OCI-LY1 (cell line): ENCODE measurements at regions not wholly inside any gene's neighbourhood (a gene's known extent, or its start where the extent isn't known, plus 50 kb on each side); places are given as distances from the start of the nearest gene placed in this dataset.

ENCODE experiments used
- CTCF ChIP-seq: fragments of 200-600 bp; sonication (generic), shearing (Covaris generic); IDR thresholded peaks from 2 replicates; pipeline ENCODE4 v1.5.1; 2017; ENCODE audit warnings: mild to moderate bottlenecking, antibody characterized with exemption, low read length, moderate library complexity, mixed read lengths
- EZH2 ChIP-seq: fragments of 200-600 bp; sonication (generic), shearing (Covaris generic); IDR thresholded peaks from 2 replicates; pipeline ENCODE4 v1.8.0; 2017; ENCODE audit warnings: borderline replicate concordance, mixed run types, mild to moderate bottlenecking, antibody characterized with exemption, low read length, moderate library complexity, mixed read lengths

DNA sequence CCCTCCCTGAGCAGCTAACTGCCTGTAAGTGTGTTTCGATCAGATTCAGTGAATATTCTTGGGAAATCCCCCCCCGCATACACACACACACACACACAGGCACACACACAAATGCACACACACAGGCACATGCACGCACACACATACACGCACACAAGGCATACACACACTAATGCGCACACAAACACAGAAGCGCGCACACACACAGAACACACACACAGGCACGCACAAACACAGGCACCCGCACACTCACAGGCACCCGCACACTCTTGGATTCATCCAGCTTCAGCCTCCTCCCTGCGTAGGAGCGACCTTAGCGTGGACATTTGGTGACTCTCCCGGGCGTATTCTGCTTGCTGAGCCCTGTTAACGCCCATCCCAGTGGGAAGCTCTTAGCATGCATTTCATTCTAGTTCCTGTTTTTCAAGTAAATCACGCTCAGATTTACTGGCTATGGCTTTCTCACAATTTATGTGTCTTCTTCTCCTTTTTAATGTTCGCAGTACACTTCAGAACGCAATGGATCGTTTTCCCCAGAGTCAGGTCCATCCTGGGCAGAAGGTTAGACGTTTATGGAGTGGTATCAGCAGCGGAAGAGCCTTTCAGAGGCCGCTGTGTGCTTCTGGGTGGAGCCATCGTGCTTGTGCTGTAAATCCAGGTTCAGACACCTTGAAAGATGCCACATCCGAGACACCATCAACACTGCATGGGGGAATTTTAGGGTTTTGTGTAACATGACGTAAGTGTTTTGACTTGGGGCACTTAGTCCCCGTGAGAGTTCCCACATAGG lies 656.6 kb downstream of the GALR1 start:
- TF ChIP-seq CTCF (no peak), EZH2 (no peak)
